Adipocyte (in vitro differentiated cells): ENCODE measurements at regions not wholly inside any gene's neighbourhood (a gene's known extent, or its start where the extent isn't known, plus 50 kb on each side); places are given as distances from the start of the nearest gene placed in this dataset.
A peak's percentile ranks its signal among the peaks of the same experiment; 100 is the strongest.

Experiments
- DNase-seq: peaks from one replicate; pipeline ENCODE4 v3.0.0-alpha.2; 2015; ENCODE audit warnings: low read depth
- H3K27me3 ChIP-seq: replicated peaks from 2 replicates; pipeline ENCODE4 v1.7.0; 2013; ENCODE audit warnings: mild to moderate bottlenecking, low read length, moderate library complexity; ENCODE audit not compliant: control insufficient read depth, insufficient read depth
- H3K36me3 ChIP-seq: 2 replicates; pipeline ENCODE4 v1.7.0; 2013; ENCODE audit warnings: low read length, mild to moderate bottlenecking, moderate library complexity; ENCODE audit not compliant: control insufficient read depth, insufficient read depth, severe bottlenecking
- H3K4me1 ChIP-seq: 2 replicates; pipeline ENCODE4 v1.7.0; 2013; ENCODE audit warnings: mild to moderate bottlenecking, low read length, moderate library complexity; ENCODE audit not compliant: control insufficient read depth, insufficient read depth
- H3K4me3 ChIP-seq: 2 replicates; pipeline ENCODE4 v1.7.0; 2013; ENCODE audit warnings: mild to moderate bottlenecking, low read length, moderate library complexity
- H3K9ac ChIP-seq: 2 replicates; pipeline ENCODE4 v1.7.0; 2013; ENCODE audit warnings: mild to moderate bottlenecking, low read length, moderate library complexity
- H3K9me3 ChIP-seq: 2 replicates; pipeline ENCODE4 v1.7.0; 2013; ENCODE audit warnings: mild to moderate bottlenecking, low read length, moderate library complexity; ENCODE audit not compliant: control insufficient read depth

DNA sequence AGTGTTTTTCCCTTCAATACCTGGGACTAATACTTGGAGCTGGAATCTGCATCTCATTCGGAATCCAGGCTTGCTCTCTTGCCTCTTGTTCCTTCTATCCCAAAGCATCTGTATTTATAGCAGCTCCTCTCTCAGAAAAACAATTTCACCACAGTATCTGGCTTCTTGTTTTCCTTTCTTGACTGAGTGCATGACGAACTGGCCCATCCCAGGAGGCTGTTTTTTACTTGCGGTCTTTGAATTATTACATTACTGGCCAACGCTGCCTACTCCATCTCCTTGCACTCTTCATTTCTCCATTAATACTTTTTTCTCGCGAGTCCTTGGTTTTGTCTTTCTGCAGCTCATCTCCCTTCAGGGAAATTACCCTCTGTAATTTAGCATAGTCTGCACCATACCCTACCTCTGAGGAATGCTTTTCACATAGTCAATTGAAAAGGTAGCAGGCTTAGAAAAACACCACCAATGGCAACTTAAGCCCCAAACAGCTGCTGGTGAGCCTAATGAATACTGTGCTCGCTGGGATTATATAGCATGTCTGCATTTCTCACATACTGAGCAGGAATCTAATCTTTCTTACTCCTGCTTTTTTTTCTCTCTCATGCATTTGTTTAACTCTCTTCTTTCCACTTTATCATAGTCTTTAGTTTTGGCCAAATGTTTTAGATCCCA lies 277.4 kb upstream of the SESN3 start:
- Histone ChIP-seq H3K4me3 (peak overlapping the region; percentile 15), H3K36me3 (no peaks in the 10 kb centered on the region), H3K4me1 (peaks cover 22% of the 10 kb centered on the region), H3K9me3 (no peaks in the 10 kb centered on the region), H3K27me3 (no peaks in the 10 kb centered on the region), H3K9ac (peak overlapping the region; percentile 6)
- DNase-seq = no peak

- H3K27me3 ChIP-seq = no peaks in the 10 kb centered on the region
- no peak for DNase-seq
- no peaks in the 10 kb centered on the region for H3K9me3 ChIP-seq
- H3K4me1 ChIP-seq = peaks cover 17% of the 10 kb centered on the region
- no peaks in the 10 kb centered on the region for H3K36me3 ChIP-seq
- peak overlapping the region; percentile 15 for H3K4me3 ChIP-seq
- peak overlapping the region; percentile 6 for H3K9ac ChIP-seq
Measured at GRCh38 chr11:95507794-95508193, 276.8 kb upstream of the SESN3 start.

GRCh38 chr11:95506777-95507176 lies 275.8 kb upstream of the SESN3 start:
- Histone ChIP-seq H3K4me3 (no peak overlapping the region), H3K4me1 (peaks cover 12% of the 10 kb centered on the region), H3K9ac (no peak overlapping the region), H3K9me3 (no peaks in the 10 kb centered on the region), H3K27me3 (no peaks in the 10 kb centered on the region), H3K36me3 (no peaks in the 10 kb centered on the region)
- DNase-seq = no peak

DNA sequence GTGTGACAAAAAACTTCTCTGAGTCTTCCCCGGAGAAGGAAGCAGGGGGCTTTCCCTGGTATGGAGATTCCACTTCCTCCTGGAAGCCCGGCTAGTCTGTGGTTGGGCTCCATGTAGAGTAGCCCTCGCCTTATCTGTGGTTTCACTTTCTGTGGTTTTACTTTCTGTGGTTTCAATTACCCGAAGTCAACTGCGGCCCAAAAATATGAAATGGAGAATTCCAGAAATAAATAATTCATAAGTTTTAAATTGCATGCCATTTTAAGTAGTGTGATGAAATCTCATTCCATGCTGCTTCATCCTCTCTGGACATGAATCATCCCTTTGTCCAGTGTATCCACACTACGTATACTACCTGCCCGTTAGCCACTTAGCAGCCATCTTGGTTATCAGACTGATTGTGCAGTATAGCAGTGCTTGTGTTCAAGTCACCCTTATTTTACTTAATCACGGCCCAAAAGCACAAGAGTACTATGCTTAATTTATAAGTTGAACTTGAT lies 275.0 kb upstream of the SESN3 start:
- Histone ChIP-seq H3K36me3 (no peaks in the 10 kb centered on the region), H3K9ac (no peak overlapping the region), H3K4me1 (peaks cover 7% of the 10 kb centered on the region), H3K9me3 (no peaks in the 10 kb centered on the region), H3K27me3 (no peaks in the 10 kb centered on the region), H3K4me3 (no peak overlapping the region)
- peak; percentile 73 for DNase-seq

GRCh38 chr11:95503047-95503446 lies 272.0 kb upstream of the SESN3 start:
- H3K9me3 ChIP-seq = no peaks in the 10 kb centered on the region
- peaks cover 3% of the 10 kb centered on the region for H3K4me1 ChIP-seq
- H3K4me3 ChIP-seq = no peak overlapping the region
- H3K36me3 ChIP-seq = no peaks in the 10 kb centered on the region
- peak; percentile 31 for DNase-seq
- no peak overlapping the region for H3K9ac ChIP-seq
- H3K27me3 ChIP-seq = no peaks in the 10 kb centered on the region

- DNase-seq = no peak
- no peaks in the 10 kb centered on the region for H3K9me3 ChIP-seq
- H3K4me3 ChIP-seq = no peak overlapping the region
- peaks cover 3% of the 10 kb centered on the region for H3K4me1 ChIP-seq
- H3K27me3 ChIP-seq = no peaks in the 10 kb centered on the region
- H3K36me3 ChIP-seq = no peaks in the 10 kb centered on the region
- no peak overlapping the region for H3K9ac ChIP-seq
Measured at GRCh38 chr11:95502522-95502921, 271.5 kb upstream of the SESN3 start.

- no peak for DNase-seq
- no peak overlapping the region for H3K4me3 ChIP-seq
- no peaks in the 10 kb centered on the region for H3K27me3 ChIP-seq
- no peak overlapping the region for H3K9ac ChIP-seq
- H3K9me3 ChIP-seq = no peaks in the 10 kb centered on the region
- H3K36me3 ChIP-seq = no peaks in the 10 kb centered on the region
- H3K4me1 ChIP-seq = peaks cover 3% of the 10 kb centered on the region
Measured at GRCh38 chr11:95501761-95502266, 270.8 kb upstream of the SESN3 start.

GRCh38 chr11:95500466-95500865 lies 269.5 kb upstream of the SESN3 start:
- peak; percentile 51 for DNase-seq
- Histone ChIP-seq H3K36me3 (no peaks in the 10 kb centered on the region), H3K4me3 (no peak overlapping the region), H3K9me3 (no peaks in the 10 kb centered on the region), H3K4me1 (peaks cover 12% of the 10 kb centered on the region), H3K27me3 (no peaks in the 10 kb centered on the region), H3K9ac (no peak overlapping the region)

GRCh38 chr11:95499516-95500135 lies 268.6 kb upstream of the SESN3 start:
- Histone ChIP-seq H3K4me3 (no peak overlapping the region), H3K9ac (no peak overlapping the region), H3K4me1 (peaks cover 17% of the 10 kb centered on the region), H3K27me3 (no peaks in the 10 kb centered on the region), H3K9me3 (peaks cover 2% of the 10 kb centered on the region), H3K36me3 (no peaks in the 10 kb centered on the region)
- no peak for DNase-seq

- H3K27me3 ChIP-seq = no peaks in the 10 kb centered on the region
- peaks cover 17% of the 10 kb centered on the region for H3K4me1 ChIP-seq
- no peak overlapping the region for H3K9ac ChIP-seq
- peaks cover 8% of the 10 kb centered on the region for H3K9me3 ChIP-seq
- DNase-seq = no peak
- H3K4me3 ChIP-seq = no peak overlapping the region
- no peaks in the 10 kb centered on the region for H3K36me3 ChIP-seq
Measured at GRCh38 chr11:95498722-95499425, 267.9 kb upstream of the SESN3 start.

DNA sequence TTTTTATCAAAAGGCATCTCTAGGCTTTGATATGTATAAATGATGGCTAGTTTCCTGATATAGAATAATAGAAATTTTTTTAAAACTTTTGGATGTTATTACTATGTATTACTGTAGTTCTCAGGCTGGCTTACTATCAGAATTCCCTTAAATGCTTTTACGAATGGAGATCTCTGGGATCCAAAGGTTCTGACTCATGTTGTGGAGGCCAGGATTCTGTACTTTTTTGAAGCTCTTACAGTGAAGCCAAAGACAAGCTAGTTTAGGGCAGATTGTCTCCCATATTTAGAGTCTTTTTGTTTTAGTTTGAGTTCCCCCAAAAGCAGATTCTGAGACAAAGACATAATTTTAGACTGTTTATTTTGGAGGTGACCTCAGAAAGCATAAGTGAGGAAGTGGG lies 265.9 kb upstream of the SESN3 start:
- Histone ChIP-seq H3K36me3 (no peaks in the 10 kb centered on the region), H3K9me3 (peaks cover 17% of the 10 kb centered on the region), H3K27me3 (no peaks in the 10 kb centered on the region), H3K9ac (no peak overlapping the region), H3K4me1 (peaks cover 17% of the 10 kb centered on the region), H3K4me3 (no peak overlapping the region)
- DNase-seq = no peak
